ENCODE measurements at regions not wholly inside any gene's neighbourhood (a gene's known extent, or its start where the extent isn't known, plus 50 kb on each side); places are given as distances from the start of the nearest gene placed in this dataset.

- no peak for DNase-seq (ENCODE audit: low spot score in 2 of 2)
- WGBS, 2 donors, result 26 to 54% methylated on average over 1 of the region's 1 CpG
- intact Hi-C loops (cut with DNase I; ENCODE audit: low total_unique reads), result no loop called here
- no peak for TF ChIP-seq CTCF (IDR thresholded peaks at IDR 0.05)
- TF ChIP-seq POLR2A (IDR thresholded peaks at IDR 0.05), result no peak
- no peak overlapping the region for H3K4me3 ChIP-seq (ENCODE audit: low read depth, poor library complexity, severe bottlenecking)
Measured at GRCh38 chr10:105691811-105692210, 1050.7 kb downstream of the SORCS3 start.

GRCh38 chr10:105682911-105683310 lies 1041.8 kb downstream of the SORCS3 start:
- no peak for TF ChIP-seq POLR2A (IDR thresholded peaks at IDR 0.05)
- TF ChIP-seq CTCF (IDR thresholded peaks at IDR 0.05), result no peak
- H3K4me3 ChIP-seq (ENCODE audit: low read depth, poor library complexity, severe bottlenecking), result no peak overlapping the region
- WGBS, 2 donors, result 78 to 80% methylated on average over 3 of the region's 3 CpGs
- intact Hi-C loops (cut with DNase I; ENCODE audit: low total_unique reads), result no loop called here
- no peak for DNase-seq (ENCODE audit: low spot score in 2 of 2)

GRCh38 chr10:105681051-105681450 lies 1040.0 kb downstream of the SORCS3 start:
- TF ChIP-seq POLR2A (IDR thresholded peaks at IDR 0.05), result no peak
- no peak for TF ChIP-seq CTCF (IDR thresholded peaks at IDR 0.05)

GRCh38 chr10:105679781-105680180 lies 1038.7 kb downstream of the SORCS3 start:
- WGBS, 2 donors, result 68 to 79% methylated on average over 1 of the region's 1 CpG
- DNase-seq (ENCODE audit: low spot score in 2 of 2), result no peak
- intact Hi-C loops (cut with DNase I; ENCODE audit: low total_unique reads), result no loop called here
- TF ChIP-seq POLR2A (IDR thresholded peaks at IDR 0.05) (no peak), CTCF (IDR thresholded peaks at IDR 0.05) (no peak)
- H3K4me3 ChIP-seq (ENCODE audit: low read depth, poor library complexity, severe bottlenecking), result no peak overlapping the region

More at GRCh38 chr10:105681051-105681450, 1040.0 kb downstream of the SORCS3 start:
- intact Hi-C loops (cut with DNase I; ENCODE audit: low total_unique reads), result no loop called here
- no peak overlapping the region for H3K4me3 ChIP-seq (ENCODE audit: low read depth, poor library complexity, severe bottlenecking)
- no peak for DNase-seq (ENCODE audit: low spot score in 2 of 2)
- 67 to 73% methylated on average over 5 of the region's 5 CpGs for WGBS, 2 donors

GRCh38 chr10:105675333-105675732 lies 1034.2 kb downstream of the SORCS3 start:
- no peak for DNase-seq (ENCODE audit: low spot score in 2 of 2)
- intact Hi-C loops (cut with DNase I; ENCODE audit: low total_unique reads), result no loop called here
- WGBS, 2 donors, result 81 to 92% methylated on average over 1 of the region's 1 CpG
- no peak for TF ChIP-seq CTCF (IDR thresholded peaks at IDR 0.05)
- no peak for TF ChIP-seq POLR2A (IDR thresholded peaks at IDR 0.05)
- no peak overlapping the region for H3K4me3 ChIP-seq (ENCODE audit: low read depth, poor library complexity, severe bottlenecking)

GRCh38 chr10:105674448-105674847 lies 1033.4 kb downstream of the SORCS3 start:
- WGBS, 2 donors, result 80 to 90% methylated on average over 5 of the region's 5 CpGs
- no peak for DNase-seq (ENCODE audit: low spot score in 2 of 2)
- no peak for TF ChIP-seq CTCF (IDR thresholded peaks at IDR 0.05)
- TF ChIP-seq POLR2A (IDR thresholded peaks at IDR 0.05), result no peak
- H3K4me3 ChIP-seq (ENCODE audit: low read depth, poor library complexity, severe bottlenecking), result no peak overlapping the region
- intact Hi-C loops (cut with DNase I; ENCODE audit: low total_unique reads), result no loop called here

Data from lower leg skin (tissue), 4 donors.